ENCODE measurements at regions not wholly inside any gene's neighbourhood (a gene's known extent, or its start where the extent isn't known, plus 50 kb on each side); places are given as distances from the start of the nearest gene placed in this dataset.

DNA sequence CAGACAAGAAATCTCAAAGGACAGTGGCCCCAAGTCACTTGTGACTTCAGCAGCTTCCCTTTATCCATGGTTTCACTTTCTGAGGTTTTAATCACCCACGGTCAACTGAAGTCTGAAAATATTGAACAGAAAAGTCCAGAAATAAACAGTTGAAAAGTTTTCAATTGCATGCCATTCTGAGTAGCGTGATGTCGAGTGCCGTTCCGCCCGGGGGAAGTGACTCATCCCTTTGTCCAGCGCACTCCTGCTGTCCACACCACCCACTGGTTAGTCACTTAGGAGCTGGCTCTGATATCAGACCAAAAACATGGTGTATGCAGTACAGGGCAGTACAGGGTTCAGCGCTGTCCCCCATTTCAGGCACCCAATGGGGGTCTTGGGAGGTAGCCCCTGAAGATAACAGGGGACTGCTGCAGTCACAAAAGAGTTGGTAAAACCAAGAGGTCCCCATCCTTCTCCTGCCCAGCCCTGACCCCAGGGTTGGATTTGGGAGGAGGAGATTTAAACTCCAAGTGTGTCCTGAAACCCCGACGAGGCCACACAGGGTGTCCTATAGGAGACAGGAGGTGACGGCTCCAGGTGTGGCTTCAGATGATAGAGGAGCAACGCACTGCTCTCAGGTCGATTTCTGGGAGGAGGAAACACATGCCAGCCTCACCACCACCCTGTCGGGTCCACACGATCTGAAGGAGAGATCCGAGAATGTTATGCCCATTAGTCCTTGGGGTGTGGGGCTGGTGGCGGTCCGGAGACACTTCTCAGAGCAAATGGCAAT lies 390.1 kb downstream of the CTTN start:
- CTCF ChIA-PET = no interaction called here
- H3K27ac Mint-ChIP-seq = no peak overlapping the region
- no peaks in the 10 kb centered on the region for H3K4me1 Mint-ChIP-seq
- TF ChIP-seq, protein P1, sequence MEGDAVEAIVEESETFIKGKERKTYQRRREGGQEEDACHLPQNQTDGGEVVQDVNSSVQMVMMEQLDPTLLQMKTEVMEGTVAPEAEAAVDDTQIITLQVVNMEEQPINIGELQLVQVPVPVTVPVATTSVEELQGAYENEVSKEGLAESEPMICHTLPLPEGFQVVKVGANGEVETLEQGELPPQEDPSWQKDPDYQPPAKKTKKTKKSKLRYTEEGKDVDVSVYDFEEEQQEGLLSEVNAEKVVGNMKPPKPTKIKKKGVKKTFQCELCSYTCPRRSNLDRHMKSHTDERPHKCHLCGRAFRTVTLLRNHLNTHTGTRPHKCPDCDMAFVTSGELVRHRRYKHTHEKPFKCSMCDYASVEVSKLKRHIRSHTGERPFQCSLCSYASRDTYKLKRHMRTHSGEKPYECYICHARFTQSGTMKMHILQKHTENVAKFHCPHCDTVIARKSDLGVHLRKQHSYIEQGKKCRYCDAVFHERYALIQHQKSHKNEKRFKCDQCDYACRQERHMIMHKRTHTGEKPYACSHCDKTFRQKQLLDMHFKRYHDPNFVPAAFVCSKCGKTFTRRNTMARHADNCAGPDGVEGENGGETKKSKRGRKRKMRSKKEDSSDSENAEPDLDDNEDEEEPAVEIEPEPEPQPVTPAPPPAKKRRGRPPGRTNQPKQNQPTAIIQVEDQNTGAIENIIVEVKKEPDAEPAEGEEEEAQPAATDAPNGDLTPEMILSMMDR (IDR thresholded peaks at IDR 0.05) = no peak
- intact Hi-C loops (cut with micrococcal nuclease) = no loop called here
- no peak overlapping the region for H3K4me3 Mint-ChIP-seq
- ATAC-seq (ENCODE audit: low read depth) (no peak), DNase-seq (no peak)
- peaks cover 7% of the 10 kb centered on the region for H3K9me3 Mint-ChIP-seq
- H3K27me3 Mint-ChIP-seq = no peaks in the 10 kb centered on the region
- no peaks in the 10 kb centered on the region for H3K36me3 Mint-ChIP-seq (ENCODE audit: low read depth)
- POLR2A ChIA-PET = no interaction called here

DNA sequence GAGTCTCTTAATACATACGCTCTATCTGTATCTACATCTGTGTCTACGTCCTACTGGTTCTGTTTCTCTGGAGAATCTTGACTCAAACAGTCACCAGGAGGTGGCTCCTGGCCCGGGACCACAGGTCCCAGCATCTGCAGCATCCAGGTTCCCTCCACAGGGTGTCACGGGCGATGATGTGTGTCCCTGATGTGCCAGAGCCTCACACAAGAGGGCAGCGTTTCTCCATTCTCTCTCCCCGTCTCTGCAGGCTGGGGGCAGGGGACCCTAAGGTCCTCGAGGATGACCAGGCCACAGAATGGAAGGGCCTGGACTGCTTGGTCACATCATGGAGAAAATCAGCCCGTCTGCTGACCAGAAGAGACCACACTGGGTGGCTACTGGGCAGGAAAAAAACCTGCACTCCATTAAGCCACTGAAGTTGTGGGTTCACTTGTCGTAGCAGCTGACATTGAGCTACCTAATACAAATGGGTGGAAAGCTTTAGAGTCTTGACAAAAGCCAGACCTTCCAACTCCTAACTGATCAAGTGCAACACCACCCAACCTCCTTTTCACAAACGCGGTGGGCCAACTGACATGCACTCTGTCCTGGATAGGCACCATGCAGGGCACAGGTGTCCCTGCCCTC lies 392.5 kb downstream of the CTTN start:
- ChIA-PET POLR2A (no interaction called here), CTCF (no interaction called here)
- Mint-ChIP-seq H3K36me3 (ENCODE audit: low read depth) (no peaks in the 10 kb centered on the region), H3K27ac (no peak overlapping the region), H3K9me3 (peaks cover 13% of the 10 kb centered on the region), H3K27me3 (no peaks in the 10 kb centered on the region), H3K4me1 (no peaks in the 10 kb centered on the region), H3K4me3 (no peak overlapping the region)
- TF ChIP-seq, protein P1 (IDR thresholded peaks at IDR 0.05) = no peak
- DNase-seq = no peak
- ATAC-seq (ENCODE audit: low read depth) = no peak
- intact Hi-C loops (cut with micrococcal nuclease) = no loop called here

DNA sequence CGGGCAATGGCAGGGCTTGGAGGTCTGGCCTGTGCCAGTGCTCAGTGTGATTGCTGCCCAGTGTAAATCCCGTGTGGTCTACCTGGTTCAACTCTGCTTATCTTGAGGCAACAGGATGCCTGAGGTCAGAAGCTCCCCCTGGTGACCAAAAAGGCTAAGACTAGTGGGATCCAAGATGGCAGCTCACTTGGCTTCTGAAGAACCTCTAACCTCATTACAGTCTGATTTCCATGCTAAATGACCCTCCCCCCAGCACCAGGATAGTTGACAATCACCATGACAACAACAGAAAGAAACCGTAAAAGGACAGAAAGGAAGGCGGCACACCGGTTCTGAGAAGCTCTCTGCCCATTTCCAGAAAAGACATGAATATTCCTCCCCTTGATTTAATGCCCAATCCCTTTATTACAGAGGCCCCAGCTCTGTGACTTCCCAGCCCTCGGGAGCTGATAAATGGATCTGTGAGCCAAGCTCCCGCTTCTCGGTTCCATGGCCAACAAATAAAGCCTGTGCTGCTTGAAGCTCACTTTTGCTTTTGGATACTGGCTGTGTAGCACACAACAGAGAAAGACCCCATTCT lies 398.4 kb downstream of the CTTN start:
- Mint-ChIP-seq H3K4me1 (no peaks in the 10 kb centered on the region), H3K9me3 (peaks cover 18% of the 10 kb centered on the region), H3K4me3 (no peak overlapping the region), H3K36me3 (ENCODE audit: low read depth) (no peaks in the 10 kb centered on the region), H3K27me3 (no peaks in the 10 kb centered on the region), H3K27ac (no peak overlapping the region)
- ATAC-seq (ENCODE audit: low read depth) = no peak
- intact Hi-C loops (cut with micrococcal nuclease) = no loop called here
- DNase-seq = no peak
- CTCF ChIA-PET = no interaction called here
- TF ChIP-seq, protein P1 (IDR thresholded peaks at IDR 0.05) = no peak
- POLR2A ChIA-PET = no interaction called here

DNA sequence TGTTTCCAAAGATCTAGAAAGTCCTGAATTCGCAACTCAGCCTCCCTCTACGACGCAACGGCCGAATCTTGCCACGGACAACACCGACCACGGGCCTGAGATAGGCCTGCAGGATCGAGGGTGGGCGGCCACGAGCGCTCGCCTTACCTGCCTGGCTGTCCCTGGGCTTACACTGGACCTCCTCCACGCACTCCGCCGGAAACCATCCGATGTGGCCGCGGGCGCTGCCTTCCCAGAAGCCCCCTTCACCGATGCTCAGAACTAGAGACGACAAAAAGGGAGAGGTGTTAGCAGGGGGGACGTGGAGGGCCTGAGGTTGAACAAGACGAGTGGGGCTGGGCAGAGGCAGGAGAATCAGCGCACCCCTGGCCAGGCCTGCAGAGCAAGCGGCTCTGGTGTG lies 400.0 kb downstream of the CTTN start:
- H3K9me3 Mint-ChIP-seq = peaks cover 13% of the 10 kb centered on the region
- no peak overlapping the region for H3K27ac Mint-ChIP-seq
- ChIA-PET CTCF (no interaction called here), POLR2A (no interaction called here)
- DNase-seq (no peak), ATAC-seq (ENCODE audit: low read depth) (no peak)
- no peaks in the 10 kb centered on the region for H3K27me3 Mint-ChIP-seq
- no peaks in the 10 kb centered on the region for H3K36me3 Mint-ChIP-seq (ENCODE audit: low read depth)
- H3K4me3 Mint-ChIP-seq = no peak overlapping the region
- no peaks in the 10 kb centered on the region for H3K4me1 Mint-ChIP-seq
- TF ChIP-seq, protein P1 (IDR thresholded peaks at IDR 0.05) = no peak
- intact Hi-C loops (cut with micrococcal nuclease) = no loop called here

DNA sequence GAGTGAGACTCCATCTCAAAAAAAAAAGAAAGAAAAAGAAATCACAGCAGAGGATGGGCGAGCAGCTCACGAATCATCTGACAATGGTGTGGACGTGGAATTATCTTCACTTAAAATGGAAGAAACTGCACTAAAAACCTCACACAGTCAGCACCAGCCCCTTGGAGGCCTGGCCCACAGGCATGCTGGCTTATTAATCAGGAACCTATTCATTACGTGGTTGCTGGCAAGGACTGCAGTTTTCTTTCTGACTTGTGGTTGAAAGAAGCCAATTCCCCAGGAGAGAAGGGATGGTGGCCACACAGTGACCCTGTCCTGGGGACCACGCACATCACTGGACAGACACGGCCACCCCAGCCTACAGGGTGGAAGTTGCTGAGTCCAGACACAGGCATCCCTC lies 401.1 kb downstream of the CTTN start:
- intact Hi-C loops (cut with micrococcal nuclease) = no loop called here
- H3K27me3 Mint-ChIP-seq = peaks cover 2% of the 10 kb centered on the region
- no peaks in the 10 kb centered on the region for H3K4me1 Mint-ChIP-seq
- DNase-seq = no peak
- no peak for ATAC-seq (ENCODE audit: low read depth)
- H3K9me3 Mint-ChIP-seq = peaks cover 9% of the 10 kb centered on the region
- no peaks in the 10 kb centered on the region for H3K36me3 Mint-ChIP-seq (ENCODE audit: low read depth)
- CTCF ChIA-PET = no interaction called here
- TF ChIP-seq, protein P1 (IDR thresholded peaks at IDR 0.05) = no peak
- no peak overlapping the region for H3K4me3 Mint-ChIP-seq
- POLR2A ChIA-PET = no interaction called here
- H3K27ac Mint-ChIP-seq = no peak overlapping the region
